A673 (cell line): ENCODE measurements at regions not wholly inside any gene's neighbourhood (a gene's known extent, or its start where the extent isn't known, plus 50 kb on each side); places are given as distances from the start of the nearest gene placed in this dataset.

ENCODE experiments used
- BruUV-seq: library from RNA; stranded (reverse); fragments of 400-500 nt; replicated peaks from 2 replicates; lab custom pipeline; 2021; lab: Mats Ljungman, UMichigan
- CTCF ChIA-PET: fragments of 300-600 bp; sonication (Branson Sonifier 250); formaldehyde crosslinking; loops from one replicate; lab custom pipeline; 2022; ENCODE audit warnings: antibody characterized with exemption; lab: Charles Lee
- POLR2A ChIA-PET: fragments of 300-600 bp; sonication (Branson Sonifier 250); formaldehyde crosslinking; loops from one replicate; lab custom pipeline; 2022; ENCODE audit warnings: antibody characterized with exemption; ENCODE audit not compliant: low non-redundant PET; lab: Charles Lee
- DNase-seq: peaks from one replicate; pipeline ENCODE4 v3.0.0-alpha.2; 2015; ENCODE audit warnings: low spot score
- H3K27ac ChIP-seq: fragments of 200-600 bp; sonication (generic); 2 replicates; pipeline ENCODE4 v1.5.1; 2016; ENCODE audit warnings: mixed run types, low read depth, mild to moderate bottlenecking, mixed read lengths, antibody characterized with exemption, low read length; ENCODE audit not compliant: poor library complexity, severe bottlenecking
- H3K27me3 ChIP-seq: fragments of 200-600 bp; sonication (generic); replicated peaks from 2 replicates; pipeline ENCODE4 v1.6.1; 2017; ENCODE audit warnings: mixed run types, low read depth, mild to moderate bottlenecking, mixed read lengths, antibody characterized with exemption, low read length; ENCODE audit not compliant: insufficient read depth, poor library complexity
- H3K36me3 ChIP-seq: fragments of 200-600 bp; sonication (generic); 2 replicates; pipeline ENCODE4 v1.6.1; 2016; ENCODE audit warnings: mixed run types, mild to moderate bottlenecking, mixed read lengths, antibody characterized with exemption, low read length; ENCODE audit not compliant: insufficient read depth, poor library complexity, severe bottlenecking
- H3K4me1 ChIP-seq: fragments of 200-600 bp; sonication (generic); 2 replicates; pipeline ENCODE4 v1.6.1; 2017; ENCODE audit warnings: mixed run types, mild to moderate bottlenecking, mixed read lengths, antibody characterized with exemption, low read length; ENCODE audit not compliant: insufficient read depth, poor library complexity, severe bottlenecking
- H3K4me3 ChIP-seq: fragments of 200-600 bp; sonication (generic); 2 replicates; pipeline ENCODE4 v1.5.1; 2016; ENCODE audit warnings: low read depth, mixed run types, mild to moderate bottlenecking, mixed read lengths, low read length; ENCODE audit not compliant: poor library complexity, severe bottlenecking
- H3K9me3 ChIP-seq: fragments of 200-600 bp; sonication (generic); 2 replicates; pipeline ENCODE4 v1.6.1; 2016; ENCODE audit warnings: mixed run types, low read depth, mild to moderate bottlenecking, mixed read lengths, antibody characterized with exemption, low read length; ENCODE audit not compliant: poor library complexity, severe bottlenecking
- EZH2 ChIP-seq: fragments of 200-600 bp; sonication (generic); IDR thresholded peaks from 2 replicates; pipeline ENCODE4 v1.6.1; 2017; ENCODE audit warnings: borderline replicate concordance, low read depth, mild to moderate bottlenecking, mixed read lengths, antibody characterized with exemption, low read length; ENCODE audit not compliant: poor library complexity, severe bottlenecking
- intact Hi-C: fragments of 100-400 bp; cut with micrococcal nuclease; formaldehyde crosslinking; loops from one replicate; pipeline ENCODE4 v1.10.0; 2022; ENCODE audit not compliant: unreplicated experiment
- TF ChIP-seq, protein P1 (sequence below): fragments of 300-800, 200-600 bp; sonication (generic); conservative IDR thresholded peaks from 2 replicates; pipeline ENCODE4 v1.5.1; 2017; ENCODE audit warnings: low read depth, mild to moderate bottlenecking, antibody characterized with exemption, low read length, moderate library complexity, mixed read lengths

DNA sequence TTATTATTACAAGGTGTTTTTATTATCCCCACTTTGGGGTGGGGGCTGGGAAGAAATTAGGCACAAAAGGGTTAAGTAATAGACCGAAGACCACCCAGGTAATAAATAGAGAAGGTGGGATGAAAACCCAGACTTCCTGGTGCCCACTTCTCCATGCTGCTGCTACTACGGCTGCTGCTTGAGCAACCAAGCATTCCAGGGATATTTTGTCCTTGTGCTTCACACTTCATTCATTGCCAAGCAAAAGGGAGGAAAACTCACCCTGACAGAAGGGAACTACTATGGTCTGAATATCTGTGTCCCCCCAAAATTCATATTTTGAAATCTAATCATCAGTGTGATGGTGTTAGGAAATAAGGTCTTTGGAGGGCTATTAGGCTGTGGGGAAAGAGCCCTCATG is 470.9 kb upstream of the API5 start:
- intact Hi-C loops, result no loop called here
- TF ChIP-seq EZH2, result no peak
- TF ChIP-seq, protein P1, sequence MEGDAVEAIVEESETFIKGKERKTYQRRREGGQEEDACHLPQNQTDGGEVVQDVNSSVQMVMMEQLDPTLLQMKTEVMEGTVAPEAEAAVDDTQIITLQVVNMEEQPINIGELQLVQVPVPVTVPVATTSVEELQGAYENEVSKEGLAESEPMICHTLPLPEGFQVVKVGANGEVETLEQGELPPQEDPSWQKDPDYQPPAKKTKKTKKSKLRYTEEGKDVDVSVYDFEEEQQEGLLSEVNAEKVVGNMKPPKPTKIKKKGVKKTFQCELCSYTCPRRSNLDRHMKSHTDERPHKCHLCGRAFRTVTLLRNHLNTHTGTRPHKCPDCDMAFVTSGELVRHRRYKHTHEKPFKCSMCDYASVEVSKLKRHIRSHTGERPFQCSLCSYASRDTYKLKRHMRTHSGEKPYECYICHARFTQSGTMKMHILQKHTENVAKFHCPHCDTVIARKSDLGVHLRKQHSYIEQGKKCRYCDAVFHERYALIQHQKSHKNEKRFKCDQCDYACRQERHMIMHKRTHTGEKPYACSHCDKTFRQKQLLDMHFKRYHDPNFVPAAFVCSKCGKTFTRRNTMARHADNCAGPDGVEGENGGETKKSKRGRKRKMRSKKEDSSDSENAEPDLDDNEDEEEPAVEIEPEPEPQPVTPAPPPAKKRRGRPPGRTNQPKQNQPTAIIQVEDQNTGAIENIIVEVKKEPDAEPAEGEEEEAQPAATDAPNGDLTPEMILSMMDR, result no peak
- H3K9me3 ChIP-seq, result peaks cover 4% of the 10 kb centered on the region
- POLR2A ChIA-PET, result no interaction called here
- BruUV-seq, result no TSS peak
- H3K36me3 ChIP-seq, result no peaks in the 10 kb centered on the region
- no peak overlapping the region for H3K27ac ChIP-seq
- CTCF ChIA-PET, result no interaction called here
- H3K4me1 ChIP-seq, result no peaks in the 10 kb centered on the region
- no peaks in the 10 kb centered on the region for H3K27me3 ChIP-seq
- H3K4me3 ChIP-seq, result no peak overlapping the region
- no peak for DNase-seq

GRCh38 chr11:42841556-42841955 is 470.2 kb upstream of the API5 start:
- peak; percentile 24 for DNase-seq
- CTCF ChIA-PET, result no interaction called here
- no TSS peak for BruUV-seq
- no peaks in the 10 kb centered on the region for H3K27me3 ChIP-seq
- no peaks in the 10 kb centered on the region for H3K36me3 ChIP-seq
- TF ChIP-seq EZH2, result no peak
- TF ChIP-seq, protein P1, result no peak
- no peak overlapping the region for H3K4me3 ChIP-seq
- no peak overlapping the region for H3K27ac ChIP-seq
- POLR2A ChIA-PET, result no interaction called here
- intact Hi-C loops, result no loop called here
- no peaks in the 10 kb centered on the region for H3K4me1 ChIP-seq
- H3K9me3 ChIP-seq, result no peaks in the 10 kb centered on the region

DNA sequence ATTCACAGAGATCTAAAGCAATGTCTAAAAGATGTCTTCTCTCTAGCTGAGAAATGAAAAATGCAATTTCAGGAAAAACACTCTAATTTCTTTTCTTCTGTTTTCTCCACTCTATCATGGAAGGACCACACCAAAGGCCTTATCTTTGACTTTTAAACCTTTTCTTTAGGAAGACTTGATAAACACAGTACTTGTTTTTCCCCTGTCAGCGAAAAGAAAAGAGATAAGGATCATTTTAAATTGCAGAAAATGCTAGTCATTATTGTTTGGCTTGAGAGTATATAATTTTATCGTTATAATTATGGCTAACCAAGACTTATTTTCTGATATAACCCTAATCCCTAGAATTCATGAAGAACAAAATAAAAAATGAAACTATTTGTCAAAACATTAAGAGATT is 462.4 kb upstream of the API5 start:
- H3K36me3 ChIP-seq, result no peaks in the 10 kb centered on the region
- ChIA-PET POLR2A (no interaction called here), CTCF (no interaction called here)
- BruUV-seq, result no TSS peak
- no peaks in the 10 kb centered on the region for H3K9me3 ChIP-seq
- no peaks in the 10 kb centered on the region for H3K4me1 ChIP-seq
- no peak overlapping the region for H3K27ac ChIP-seq
- intact Hi-C loops, result no loop called here
- no peak for DNase-seq
- H3K27me3 ChIP-seq, result no peaks in the 10 kb centered on the region
- TF ChIP-seq, protein P1, result no peak
- no peak for TF ChIP-seq EZH2
- no peak overlapping the region for H3K4me3 ChIP-seq
